ENCODE measurements at regions not wholly inside any gene's neighbourhood (a gene's known extent, or its start where the extent isn't known, plus 50 kb on each side); places are given as distances from the start of the nearest gene placed in this dataset.

DNA sequence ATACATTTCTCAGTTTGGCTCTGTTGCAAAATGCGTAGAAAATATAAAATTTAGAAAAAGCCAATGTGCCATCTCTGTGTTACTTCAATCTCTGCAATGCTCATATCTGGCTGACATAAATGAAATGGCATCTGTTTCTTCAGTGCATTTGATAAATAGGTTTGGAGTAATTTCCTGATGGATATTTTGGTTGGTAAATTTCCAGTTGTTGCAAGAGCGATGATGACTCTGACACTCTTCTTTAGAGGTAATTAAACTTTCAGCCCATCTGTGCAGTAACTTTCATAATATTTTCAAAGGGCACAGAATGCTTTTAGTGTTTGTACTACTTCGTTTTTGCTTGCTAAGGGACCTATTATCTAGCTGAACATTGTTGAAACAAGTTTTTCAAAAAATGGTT lies 1286.4 kb downstream of the PCDH9 start (continued):
- TF ChIP-seq, protein P1, sequence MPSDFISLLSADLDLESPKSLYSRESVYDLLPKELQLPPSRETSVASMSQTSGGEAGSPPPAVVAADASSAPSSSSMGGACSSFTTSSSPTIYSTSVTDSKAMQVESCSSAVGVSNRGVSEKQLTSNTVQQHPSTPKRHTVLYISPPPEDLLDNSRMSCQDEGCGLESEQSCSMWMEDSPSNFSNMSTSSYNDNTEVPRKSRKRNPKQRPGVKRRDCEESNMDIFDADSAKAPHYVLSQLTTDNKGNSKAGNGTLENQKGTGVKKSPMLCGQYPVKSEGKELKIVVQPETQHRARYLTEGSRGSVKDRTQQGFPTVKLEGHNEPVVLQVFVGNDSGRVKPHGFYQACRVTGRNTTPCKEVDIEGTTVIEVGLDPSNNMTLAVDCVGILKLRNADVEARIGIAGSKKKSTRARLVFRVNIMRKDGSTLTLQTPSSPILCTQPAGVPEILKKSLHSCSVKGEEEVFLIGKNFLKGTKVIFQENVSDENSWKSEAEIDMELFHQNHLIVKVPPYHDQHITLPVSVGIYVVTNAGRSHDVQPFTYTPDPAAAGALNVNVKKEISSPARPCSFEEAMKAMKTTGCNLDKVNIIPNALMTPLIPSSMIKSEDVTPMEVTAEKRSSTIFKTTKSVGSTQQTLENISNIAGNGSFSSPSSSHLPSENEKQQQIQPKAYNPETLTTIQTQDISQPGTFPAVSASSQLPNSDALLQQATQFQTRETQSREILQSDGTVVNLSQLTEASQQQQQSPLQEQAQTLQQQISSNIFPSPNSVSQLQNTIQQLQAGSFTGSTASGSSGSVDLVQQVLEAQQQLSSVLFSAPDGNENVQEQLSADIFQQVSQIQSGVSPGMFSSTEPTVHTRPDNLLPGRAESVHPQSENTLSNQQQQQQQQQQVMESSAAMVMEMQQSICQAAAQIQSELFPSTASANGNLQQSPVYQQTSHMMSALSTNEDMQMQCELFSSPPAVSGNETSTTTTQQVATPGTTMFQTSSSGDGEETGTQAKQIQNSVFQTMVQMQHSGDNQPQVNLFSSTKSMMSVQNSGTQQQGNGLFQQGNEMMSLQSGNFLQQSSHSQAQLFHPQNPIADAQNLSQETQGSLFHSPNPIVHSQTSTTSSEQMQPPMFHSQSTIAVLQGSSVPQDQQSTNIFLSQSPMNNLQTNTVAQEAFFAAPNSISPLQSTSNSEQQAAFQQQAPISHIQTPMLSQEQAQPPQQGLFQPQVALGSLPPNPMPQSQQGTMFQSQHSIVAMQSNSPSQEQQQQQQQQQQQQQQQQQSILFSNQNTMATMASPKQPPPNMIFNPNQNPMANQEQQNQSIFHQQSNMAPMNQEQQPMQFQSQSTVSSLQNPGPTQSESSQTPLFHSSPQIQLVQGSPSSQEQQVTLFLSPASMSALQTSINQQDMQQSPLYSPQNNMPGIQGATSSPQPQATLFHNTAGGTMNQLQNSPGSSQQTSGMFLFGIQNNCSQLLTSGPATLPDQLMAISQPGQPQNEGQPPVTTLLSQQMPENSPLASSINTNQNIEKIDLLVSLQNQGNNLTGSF (CRISPR knock-in tag; IDR thresholded peaks at IDR 0.05) = no peak
- TF ChIP-seq SKI (IDR thresholded peaks at IDR 0.05; ENCODE audit: partially characterized antibody) = no peak
- no peak for TF ChIP-seq MAFF (IDR thresholded peaks at IDR 0.05; ENCODE audit: low read depth, low read length)
- no peak for TF ChIP-seq MEIS1 (CRISPR knock-in tag; IDR thresholded peaks at IDR 0.05; ENCODE audit: borderline replicate concordance)
- TF ChIP-seq, protein P2, sequence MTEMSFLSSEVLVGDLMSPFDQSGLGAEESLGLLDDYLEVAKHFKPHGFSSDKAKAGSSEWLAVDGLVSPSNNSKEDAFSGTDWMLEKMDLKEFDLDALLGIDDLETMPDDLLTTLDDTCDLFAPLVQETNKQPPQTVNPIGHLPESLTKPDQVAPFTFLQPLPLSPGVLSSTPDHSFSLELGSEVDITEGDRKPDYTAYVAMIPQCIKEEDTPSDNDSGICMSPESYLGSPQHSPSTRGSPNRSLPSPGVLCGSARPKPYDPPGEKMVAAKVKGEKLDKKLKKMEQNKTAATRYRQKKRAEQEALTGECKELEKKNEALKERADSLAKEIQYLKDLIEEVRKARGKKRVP (CRISPR knock-in tag; IDR thresholded peaks at IDR 0.05) = no peak
- TF ChIP-seq ZNF572 (CRISPR knock-in tag; IDR thresholded peaks at IDR 0.05) = no peak
- TF ChIP-seq DNMT3B (CRISPR knock-in tag; conservative IDR thresholded peaks at IDR 0.05) = no peak
- TF ChIP-seq SMAD1 (CRISPR knock-in tag; IDR thresholded peaks at IDR 0.05; ENCODE audit: borderline replicate concordance, low read depth) = no peak
- no peak for TF ChIP-seq ZNF644 (CRISPR knock-in tag; IDR thresholded peaks at IDR 0.05; ENCODE audit: low read depth)
- TF ChIP-seq ESRRA (CRISPR knock-in tag; IDR thresholded peaks at IDR 0.05; ENCODE audit: low read depth) = no peak
- no peak for TF ChIP-seq ZNF326 (CRISPR knock-in tag; IDR thresholded peaks at IDR 0.05; ENCODE audit: borderline replicate concordance)
